ENCODE measurements at regions not wholly inside any gene's neighbourhood (a gene's known extent, or its start where the extent isn't known, plus 50 kb on each side); places are given as distances from the start of the nearest gene placed in this dataset.

- TF ChIP-seq CEBPB (IDR thresholded peaks at IDR 0.05), result no peak
- TF ChIP-seq TCF12 (IDR thresholded peaks at IDR 0.05; ENCODE audit: low read depth), result no peak
- no peak for TF ChIP-seq TAF1 (IDR thresholded peaks at IDR 0.05; ENCODE audit: low read depth)
- TF ChIP-seq ZBTB7A (IDR thresholded peaks at IDR 0.05; ENCODE audit: low read depth), result no peak
- no peak for TF ChIP-seq MAX (IDR thresholded peaks at IDR 0.05)
- TF ChIP-seq TEAD4 (IDR thresholded peaks at IDR 0.05), result no peak
- TF ChIP-seq EP300 (IDR thresholded peaks at IDR 0.05; ENCODE audit: borderline replicate concordance), result no peak
- no peak for TF ChIP-seq CREB1 (IDR thresholded peaks at IDR 0.05; ENCODE audit: low read depth)
Observed at GRCh38 chr9:106503759-106504158, 359.2 kb upstream of the ZNF462 start.
